GM19467 (cell line): ENCODE measurements at regions not wholly inside any gene's neighbourhood (a gene's known extent, or its start where the extent isn't known, plus 50 kb on each side); places are given as distances from the start of the nearest gene placed in this dataset.

ENCODE experiments used
- ATAC-seq: cut with Tn5 transposase; IDR thresholded peaks from one replicate; pipeline ENCODE4 v1.9.1; 2021; ENCODE audit warnings: mild to moderate bottlenecking, moderate library complexity; ENCODE audit not compliant: unreplicated experiment

- ATAC-seq, result no peak
Observed at GRCh38 chr2:82652117-82652516, 1807.0 kb downstream of the SUCLG1 start.

DNA sequence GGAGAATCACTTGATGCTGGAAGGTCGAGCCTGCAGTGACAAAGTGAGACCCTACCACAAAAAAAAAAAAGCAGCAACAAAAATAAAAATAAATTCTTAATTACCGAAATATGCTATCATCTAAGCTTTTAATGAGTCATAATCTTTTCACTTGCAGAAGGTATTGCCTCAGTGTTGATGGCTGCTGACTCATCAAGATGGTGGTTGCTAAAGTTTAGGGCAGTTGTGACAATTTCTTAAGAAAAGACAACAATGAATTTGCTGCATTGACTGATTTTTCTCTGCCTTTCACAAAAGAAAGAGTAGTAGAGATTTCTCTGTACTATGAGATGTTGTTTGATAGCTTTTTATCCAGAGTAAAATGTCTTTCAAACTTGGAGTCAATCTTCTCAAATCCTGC, 1809.0 kb downstream of the SUCLG1 start:
- no peak for ATAC-seq

GRCh38 chr2:82641598-82642180, 1817.4 kb downstream of the SUCLG1 start:
- ATAC-seq, result no peak

- ATAC-seq, result no peak
Observed at GRCh38 chr2:82636402-82637020, 1822.6 kb downstream of the SUCLG1 start.

DNA sequence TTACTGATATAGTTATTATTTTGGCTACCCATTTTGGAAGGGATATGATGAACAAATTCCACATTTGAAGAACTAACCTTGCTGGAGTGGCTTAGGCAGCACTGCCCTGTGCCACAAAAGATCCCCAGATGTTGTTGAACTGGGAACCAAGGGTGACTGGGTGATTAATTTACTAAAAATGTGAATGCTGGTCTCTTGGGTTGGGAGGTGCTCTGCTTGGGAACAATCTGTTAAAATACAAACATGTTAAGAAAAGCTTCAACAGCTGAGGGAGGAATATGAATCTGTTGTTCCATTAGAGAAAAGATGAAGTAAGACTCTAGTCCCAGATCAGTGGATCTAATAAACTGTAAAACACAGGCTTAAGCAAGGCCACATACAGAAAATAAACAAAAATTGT, 1860.1 kb downstream of the SUCLG1 start:
- no peak for ATAC-seq

GRCh38 chr2:82596581-82596980, 1862.5 kb downstream of the SUCLG1 start:
- no peak for ATAC-seq

DNA sequence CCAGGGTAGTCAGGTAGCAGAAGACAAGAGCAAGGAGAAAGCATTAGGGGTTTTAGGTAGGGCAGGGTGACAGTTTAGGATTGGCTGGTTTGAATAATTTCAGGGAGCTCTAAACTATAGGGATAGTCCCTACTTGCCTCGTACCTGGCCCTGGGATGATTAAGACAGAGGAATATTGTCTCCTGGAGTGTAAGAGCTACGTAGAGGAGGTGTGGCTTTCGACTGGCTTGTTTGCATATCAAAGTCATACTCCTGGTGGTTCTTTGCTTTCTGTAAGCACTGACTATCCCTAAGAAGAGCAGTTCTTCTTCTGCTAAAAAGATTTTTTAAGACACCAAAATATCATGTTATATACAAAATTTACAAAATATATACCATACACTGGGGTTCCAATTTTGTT, 1867.4 kb downstream of the SUCLG1 start:
- no peak for ATAC-seq

GRCh38 chr2:82576656-82577055, 1882.4 kb downstream of the SUCLG1 start:
- no peak for ATAC-seq

GRCh38 chr2:82539280-82539621, 1919.8 kb downstream of the SUCLG1 start:
- no peak for ATAC-seq

- no peak for ATAC-seq
Observed at GRCh38 chr2:82538590-82539279, 1920.3 kb downstream of the SUCLG1 start.

DNA sequence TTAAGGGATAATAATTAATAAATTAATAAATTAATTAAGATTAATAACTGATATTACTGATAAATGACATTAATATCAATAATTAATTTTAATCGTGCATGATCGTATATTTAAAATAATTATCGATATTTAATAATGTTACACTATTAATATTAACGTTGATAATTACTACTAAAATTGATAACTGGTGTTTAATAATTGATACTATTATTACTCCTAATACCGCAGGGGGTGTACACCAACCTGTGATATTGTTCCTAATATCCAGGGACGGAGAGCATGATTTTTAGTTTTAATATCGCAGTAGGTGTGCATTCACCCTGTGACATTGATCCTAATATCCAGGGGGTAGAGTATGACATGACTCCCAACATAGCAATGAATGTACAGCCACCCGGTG, 1930.8 kb downstream of the SUCLG1 start:
- no peak for ATAC-seq

DNA sequence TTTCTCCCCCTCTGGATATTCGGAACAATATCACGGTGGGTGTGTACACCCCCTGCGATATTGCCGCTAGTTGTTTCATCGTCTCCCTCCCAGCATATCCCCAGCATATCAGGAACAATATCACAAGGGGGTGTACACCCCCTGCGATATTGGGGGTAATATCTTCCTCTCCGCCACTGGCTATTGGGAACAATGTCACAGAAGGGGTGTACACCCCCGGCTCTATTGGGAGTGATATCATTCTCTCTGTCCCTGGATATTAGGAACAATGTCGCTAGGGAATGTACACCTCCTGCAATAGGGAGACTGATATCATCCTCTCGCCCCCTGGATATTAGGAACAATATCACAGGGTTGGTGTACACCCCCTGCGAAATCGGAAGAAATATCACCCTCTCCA, 1932.0 kb downstream of the SUCLG1 start:
- no peak for ATAC-seq

- ATAC-seq, result no peak
Observed at GRCh38 chr2:82526277-82526676, 1932.8 kb downstream of the SUCLG1 start.

GRCh38 chr2:82525744-82526143, 1933.3 kb downstream of the SUCLG1 start:
- ATAC-seq, result no peak

DNA sequence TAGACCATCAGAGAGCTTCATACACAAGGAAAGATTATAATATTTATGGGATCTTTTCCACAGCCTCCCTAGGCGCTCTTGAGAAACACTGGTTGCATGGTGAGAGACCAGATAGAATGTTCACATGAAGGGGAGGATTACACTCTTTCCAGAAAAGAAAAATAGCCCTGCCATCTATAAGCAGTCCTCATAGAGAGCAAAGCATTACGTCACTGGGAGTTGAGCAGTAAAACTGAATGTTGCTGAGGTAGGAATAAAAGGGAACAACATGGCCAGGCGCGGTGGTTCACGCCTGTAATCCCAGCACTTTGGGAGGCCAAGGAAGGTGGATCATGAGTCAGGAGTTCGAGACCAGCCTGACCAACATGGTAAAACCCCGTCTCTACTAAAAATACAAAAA, 1934.3 kb downstream of the SUCLG1 start:
- no peak for ATAC-seq

GRCh38 chr2:82511894-82512293, 1947.2 kb downstream of the SUCLG1 start:
- ATAC-seq, result no peak

DNA sequence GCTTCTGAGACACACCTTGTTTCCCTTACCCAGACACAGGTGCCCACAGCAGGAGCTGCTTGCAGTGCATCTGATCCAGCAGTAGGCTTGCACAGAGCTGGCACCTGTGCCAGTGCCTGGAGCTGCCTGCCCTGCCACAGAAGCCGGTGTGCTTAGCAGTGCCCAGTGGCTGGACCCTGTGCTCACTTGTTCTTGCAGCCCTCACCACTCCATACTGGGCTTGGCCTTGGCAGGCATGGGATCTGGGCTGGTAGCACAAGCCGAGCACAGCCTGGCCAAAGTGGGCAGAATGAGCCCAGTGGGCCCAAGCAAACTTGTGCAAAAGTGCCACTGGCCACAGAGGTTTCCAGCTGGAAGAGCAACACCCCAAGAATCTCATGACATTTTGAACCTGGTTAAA, 1950.4 kb downstream of the SUCLG1 start:
- no peak for ATAC-seq

DNA sequence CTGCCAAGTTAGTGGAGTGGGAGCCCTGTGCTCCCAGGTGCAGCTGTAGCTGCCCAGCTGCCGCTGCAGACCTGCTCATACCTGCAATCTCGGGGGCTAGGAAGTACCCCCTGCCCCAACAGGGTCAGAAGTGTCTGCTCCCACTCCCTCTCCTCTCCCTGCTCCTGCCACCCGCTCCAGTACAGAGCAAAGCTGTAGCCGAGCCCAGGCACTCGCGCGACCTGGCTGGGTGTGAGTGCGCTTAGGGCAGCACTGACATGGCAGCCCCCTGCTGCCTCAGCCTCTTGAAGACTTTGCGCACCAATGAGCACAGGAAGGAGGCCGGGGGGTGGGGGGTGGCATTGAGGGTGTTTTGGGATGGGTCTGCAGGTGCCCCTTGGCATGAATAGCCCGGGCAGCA, 1951.4 kb downstream of the SUCLG1 start:
- ATAC-seq, result no peak

DNA sequence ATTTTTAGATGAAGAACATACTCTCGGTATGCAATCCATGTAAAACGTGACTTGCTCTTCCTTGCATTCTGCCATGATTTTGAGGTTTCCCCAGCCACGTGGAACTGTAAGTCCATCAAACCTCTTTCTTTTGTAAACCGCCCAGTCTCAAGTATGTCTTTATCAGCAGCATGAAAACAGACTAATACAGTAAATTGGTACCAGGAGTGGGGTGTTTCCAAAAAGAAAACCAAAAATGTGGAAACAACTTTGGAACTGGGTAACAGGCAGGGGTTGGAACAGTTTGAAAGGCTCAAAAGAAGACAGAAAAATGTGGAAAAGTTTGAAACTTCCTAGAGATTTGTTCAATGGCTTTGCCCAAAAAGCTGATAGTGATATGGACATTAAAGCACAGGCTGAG, 1957.9 kb downstream of the SUCLG1 start:
- no peak for ATAC-seq

GRCh38 chr2:82498777-82499443, 1960.2 kb downstream of the SUCLG1 start:
- no peak for ATAC-seq

GRCh38 chr2:82494739-82495138, 1964.3 kb downstream of the SUCLG1 start:
- no peak for ATAC-seq

- ATAC-seq, result no peak
Observed at GRCh38 chr2:82491591-82491990, 1967.5 kb downstream of the SUCLG1 start.
